ENCODE measurements at regions not wholly inside any gene's neighbourhood (a gene's known extent, or its start where the extent isn't known, plus 50 kb on each side); places are given as distances from the start of the nearest gene placed in this dataset.

DNA sequence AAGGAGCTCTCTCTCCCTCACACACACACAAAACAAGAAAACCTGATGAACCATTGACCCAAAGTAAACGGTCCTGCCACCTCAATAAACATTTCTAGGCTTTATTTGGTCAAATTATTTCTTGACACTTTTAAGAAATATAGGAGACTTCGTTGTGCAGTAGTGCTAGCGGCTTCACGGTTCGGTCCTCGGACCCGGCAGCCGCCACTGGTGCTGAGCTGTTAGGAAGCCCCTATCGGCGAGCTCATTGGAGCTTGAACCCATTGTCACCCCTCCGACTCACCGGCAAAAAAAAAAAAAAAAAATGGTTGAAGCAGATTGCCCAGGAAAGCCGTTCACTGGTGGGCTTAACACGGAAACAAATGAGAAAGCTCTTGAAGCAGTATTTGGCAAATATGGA, 1695.6 kb upstream of the ACO1 start:
- TF ChIP-seq, protein P1, sequence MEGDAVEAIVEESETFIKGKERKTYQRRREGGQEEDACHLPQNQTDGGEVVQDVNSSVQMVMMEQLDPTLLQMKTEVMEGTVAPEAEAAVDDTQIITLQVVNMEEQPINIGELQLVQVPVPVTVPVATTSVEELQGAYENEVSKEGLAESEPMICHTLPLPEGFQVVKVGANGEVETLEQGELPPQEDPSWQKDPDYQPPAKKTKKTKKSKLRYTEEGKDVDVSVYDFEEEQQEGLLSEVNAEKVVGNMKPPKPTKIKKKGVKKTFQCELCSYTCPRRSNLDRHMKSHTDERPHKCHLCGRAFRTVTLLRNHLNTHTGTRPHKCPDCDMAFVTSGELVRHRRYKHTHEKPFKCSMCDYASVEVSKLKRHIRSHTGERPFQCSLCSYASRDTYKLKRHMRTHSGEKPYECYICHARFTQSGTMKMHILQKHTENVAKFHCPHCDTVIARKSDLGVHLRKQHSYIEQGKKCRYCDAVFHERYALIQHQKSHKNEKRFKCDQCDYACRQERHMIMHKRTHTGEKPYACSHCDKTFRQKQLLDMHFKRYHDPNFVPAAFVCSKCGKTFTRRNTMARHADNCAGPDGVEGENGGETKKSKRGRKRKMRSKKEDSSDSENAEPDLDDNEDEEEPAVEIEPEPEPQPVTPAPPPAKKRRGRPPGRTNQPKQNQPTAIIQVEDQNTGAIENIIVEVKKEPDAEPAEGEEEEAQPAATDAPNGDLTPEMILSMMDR (conservative IDR thresholded peaks at IDR 0.05; ENCODE audit: low read depth): no peak
- CTCF ChIA-PET: no interaction called here
- H3K27ac ChIP-seq: no peak overlapping the region
- POLR2A ChIA-PET (ENCODE audit: low non-redundant PET): no interaction called here
- DNase-seq (ENCODE audit: low spot score): no peak

DNA sequence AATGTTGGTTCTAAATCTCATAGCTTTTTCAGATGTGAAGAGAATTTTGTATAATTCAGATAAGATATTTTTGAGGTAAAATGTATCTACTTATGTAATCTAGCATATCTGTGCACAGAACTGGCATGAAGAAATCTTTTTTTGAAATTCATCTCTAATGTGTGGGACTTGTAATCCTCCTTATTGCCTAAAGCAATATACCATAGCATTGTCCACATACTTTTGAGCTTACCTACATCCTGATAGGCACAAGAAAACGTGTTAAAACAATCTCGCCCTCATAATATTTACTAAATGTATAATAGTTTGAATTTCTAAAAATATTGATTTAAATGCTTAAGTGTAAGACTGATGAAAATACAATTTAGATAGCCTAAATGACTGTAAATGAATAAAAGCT, 1686.5 kb upstream of the ACO1 start:
- H3K27ac ChIP-seq: no peak overlapping the region
- CTCF ChIA-PET: no interaction called here
- DNase-seq (ENCODE audit: low spot score): peak; percentile 57
- POLR2A ChIA-PET (ENCODE audit: low non-redundant PET): no interaction called here
- TF ChIP-seq, protein P1 (conservative IDR thresholded peaks at IDR 0.05; ENCODE audit: low read depth): no peak

DNA sequence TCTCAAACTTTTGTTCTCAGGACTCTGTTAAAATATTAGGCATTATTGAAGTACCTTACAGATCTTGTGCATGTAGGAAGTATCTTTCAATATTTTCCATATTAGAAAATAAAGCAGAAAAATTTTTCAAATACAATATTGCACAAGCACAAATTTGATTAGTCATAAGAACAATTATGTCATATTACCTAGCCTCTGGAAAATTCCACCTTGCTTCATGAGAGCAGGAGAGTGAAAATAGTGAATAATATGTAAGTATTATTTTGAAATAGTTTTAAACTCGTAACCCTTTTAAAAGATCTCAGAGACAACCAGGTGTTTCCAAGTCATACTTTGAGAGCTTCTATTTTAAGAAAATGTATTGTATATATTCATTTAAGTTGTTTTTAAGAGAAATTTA, 1672.9 kb upstream of the ACO1 start:
- ChIA-PET POLR2A (ENCODE audit: low non-redundant PET) (no interaction called here), CTCF (no interaction called here)
- no peak overlapping the region for H3K27ac ChIP-seq
- TF ChIP-seq, protein P1 (conservative IDR thresholded peaks at IDR 0.05; ENCODE audit: low read depth): no peak
- peak; percentile 5 for DNase-seq (ENCODE audit: low spot score)

DNA sequence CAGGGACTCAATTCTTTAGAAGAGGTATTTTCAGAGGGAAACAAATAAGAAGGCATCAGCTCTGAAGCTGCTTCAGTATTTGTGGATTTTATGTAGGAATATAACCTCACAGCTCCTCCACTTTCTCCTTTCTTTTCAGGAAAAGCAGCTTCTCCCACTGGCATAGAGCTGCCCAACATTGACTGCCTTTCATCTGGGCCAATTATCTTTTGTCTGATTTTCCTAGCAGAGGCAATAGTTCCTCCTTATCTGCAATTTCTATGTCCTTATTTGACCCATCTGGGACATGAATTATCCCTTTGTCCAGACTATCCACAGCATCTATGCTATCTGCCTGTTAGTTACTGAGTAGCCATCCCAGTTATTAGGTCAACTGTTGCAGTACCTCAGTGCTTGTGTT, 1671.2 kb upstream of the ACO1 start:
- CTCF ChIA-PET: no interaction called here
- no peak for DNase-seq (ENCODE audit: low spot score)
- POLR2A ChIA-PET (ENCODE audit: low non-redundant PET): no interaction called here
- no peak overlapping the region for H3K27ac ChIP-seq
- TF ChIP-seq, protein P1 (conservative IDR thresholded peaks at IDR 0.05; ENCODE audit: low read depth): no peak

DNA sequence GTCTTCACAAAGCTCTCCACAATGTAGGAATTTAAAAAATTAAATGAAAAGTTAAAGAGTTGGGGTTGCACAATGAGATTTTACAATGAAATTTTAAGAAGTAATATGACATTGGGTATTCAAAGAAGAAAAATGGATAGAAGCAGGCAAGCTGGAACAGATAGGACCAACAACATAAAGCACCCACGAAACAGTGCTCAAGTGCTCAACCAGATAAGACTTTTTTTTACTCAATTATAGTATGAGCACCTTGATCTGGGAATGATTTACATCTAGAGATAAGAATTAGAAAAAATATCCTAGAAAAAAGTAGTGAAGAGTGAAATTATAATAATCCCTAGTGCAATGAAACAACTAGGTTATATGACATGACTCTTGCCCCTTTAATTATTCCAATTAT, 1670.1 kb upstream of the ACO1 start:
- no peak for DNase-seq (ENCODE audit: low spot score)
- ChIA-PET POLR2A (ENCODE audit: low non-redundant PET) (no interaction called here), CTCF (no interaction called here)
- TF ChIP-seq, protein P1 (conservative IDR thresholded peaks at IDR 0.05; ENCODE audit: low read depth): no peak
- H3K27ac ChIP-seq: no peak overlapping the region

DNA sequence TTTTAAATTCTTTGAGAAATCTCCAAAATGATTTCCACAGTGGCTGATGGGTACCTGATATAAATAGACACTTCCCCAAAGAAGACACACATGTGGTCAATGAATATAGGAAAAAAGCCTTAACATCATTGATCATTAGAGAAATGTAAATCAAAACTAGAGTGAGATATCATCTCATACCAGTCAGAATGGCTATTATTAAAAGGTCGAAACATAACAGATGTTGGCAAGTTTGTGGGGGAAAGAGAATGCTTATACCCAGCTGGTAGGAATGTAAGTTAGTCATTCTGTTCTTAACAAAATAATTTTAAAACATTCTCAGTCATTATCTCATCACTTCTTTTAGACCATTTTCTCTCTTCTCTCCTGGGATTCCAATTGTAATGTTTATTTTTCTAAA, 1666.0 kb upstream of the ACO1 start:
- CTCF ChIA-PET: interaction anchor here (0.7 to 0.8 kb wide), 2 partner anchors 12 to 867 kb away, joined by 4 to 6 read pairs; no protein-coding TSS in a partner anchor
- POLR2A ChIA-PET (ENCODE audit: low non-redundant PET): no interaction called here
- H3K27ac ChIP-seq: no peak overlapping the region
- no peak for DNase-seq (ENCODE audit: low spot score)
- TF ChIP-seq, protein P1 (conservative IDR thresholded peaks at IDR 0.05; ENCODE audit: low read depth): no peak

DNA sequence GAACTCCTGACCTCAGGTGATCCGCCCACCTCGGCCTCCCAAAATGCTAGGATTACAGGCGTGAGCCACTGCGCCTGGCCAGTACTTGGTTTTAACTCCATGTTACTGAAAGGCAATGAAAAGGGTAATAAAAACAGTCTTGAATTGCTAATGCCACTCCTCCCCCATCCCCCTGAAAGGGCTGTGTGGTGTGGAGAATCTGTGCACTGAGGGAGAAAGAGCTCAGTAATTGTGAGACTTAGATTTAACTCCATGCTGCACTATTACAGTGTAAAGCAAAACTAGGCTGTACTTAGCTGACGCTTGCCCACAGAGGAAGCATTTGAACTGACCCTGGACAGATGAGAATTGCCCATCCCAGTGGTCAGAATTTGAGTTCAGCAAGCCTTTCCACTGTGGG, 1662.4 kb upstream of the ACO1 start:
- DNase-seq (ENCODE audit: low spot score): no peak
- ChIA-PET POLR2A (ENCODE audit: low non-redundant PET) (no interaction called here), CTCF (no interaction called here)
- TF ChIP-seq, protein P1 (conservative IDR thresholded peaks at IDR 0.05; ENCODE audit: low read depth): no peak
- H3K27ac ChIP-seq: no peak overlapping the region

All from RWPE1 (cell line).